ENCODE measurements at regions not wholly inside any gene's neighbourhood (a gene's known extent, or its start where the extent isn't known, plus 50 kb on each side); places are given as distances from the start of the nearest gene placed in this dataset.

DNA sequence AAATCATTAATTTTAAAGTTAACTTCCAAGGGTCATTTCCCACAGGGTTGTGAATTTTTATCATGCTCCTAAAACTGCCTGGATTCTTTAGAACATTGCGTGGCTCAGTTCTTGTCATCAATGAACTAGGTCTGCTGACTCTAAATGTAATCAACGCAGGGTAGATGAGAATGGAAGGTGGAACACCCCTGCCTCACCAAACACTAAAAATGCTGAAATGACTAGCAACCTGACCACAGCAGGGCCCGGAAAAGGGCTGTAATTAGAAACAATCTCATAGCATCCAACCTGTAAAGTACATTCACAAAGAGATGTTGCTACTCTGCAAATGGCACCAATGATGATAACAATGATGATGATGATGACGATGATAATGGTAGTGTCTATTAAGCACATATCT lies 356.9 kb downstream of the DEPDC1B start:
- TF ChIP-seq, protein P1, sequence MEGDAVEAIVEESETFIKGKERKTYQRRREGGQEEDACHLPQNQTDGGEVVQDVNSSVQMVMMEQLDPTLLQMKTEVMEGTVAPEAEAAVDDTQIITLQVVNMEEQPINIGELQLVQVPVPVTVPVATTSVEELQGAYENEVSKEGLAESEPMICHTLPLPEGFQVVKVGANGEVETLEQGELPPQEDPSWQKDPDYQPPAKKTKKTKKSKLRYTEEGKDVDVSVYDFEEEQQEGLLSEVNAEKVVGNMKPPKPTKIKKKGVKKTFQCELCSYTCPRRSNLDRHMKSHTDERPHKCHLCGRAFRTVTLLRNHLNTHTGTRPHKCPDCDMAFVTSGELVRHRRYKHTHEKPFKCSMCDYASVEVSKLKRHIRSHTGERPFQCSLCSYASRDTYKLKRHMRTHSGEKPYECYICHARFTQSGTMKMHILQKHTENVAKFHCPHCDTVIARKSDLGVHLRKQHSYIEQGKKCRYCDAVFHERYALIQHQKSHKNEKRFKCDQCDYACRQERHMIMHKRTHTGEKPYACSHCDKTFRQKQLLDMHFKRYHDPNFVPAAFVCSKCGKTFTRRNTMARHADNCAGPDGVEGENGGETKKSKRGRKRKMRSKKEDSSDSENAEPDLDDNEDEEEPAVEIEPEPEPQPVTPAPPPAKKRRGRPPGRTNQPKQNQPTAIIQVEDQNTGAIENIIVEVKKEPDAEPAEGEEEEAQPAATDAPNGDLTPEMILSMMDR (IDR thresholded peaks at IDR 0.05): no peak
- TF ChIP-seq POLR2A (IDR thresholded peaks at IDR 0.05): no peak
